Glutamatergic neuron (in vitro differentiated cells): ENCODE measurements at regions not wholly inside any gene's neighbourhood (a gene's known extent, or its start where the extent isn't known, plus 50 kb on each side); places are given as distances from the start of the nearest gene placed in this dataset.

Experiments used
- DNase-seq: peaks from one replicate; pipeline ENCODE4 v3.0.0; 2022
- H3K27ac Mint-ChIP-seq: one replicate; pipeline ENCODE4 v1.8.0; 2020; ENCODE audit warnings: mild to moderate bottlenecking, mixed read lengths, inconsistent platforms; ENCODE audit not compliant: unreplicated experiment
- H3K27me3 Mint-ChIP-seq: one replicate; pipeline ENCODE4 v1.8.0; 2020; ENCODE audit warnings: mild to moderate bottlenecking, moderate library complexity, mixed read lengths, inconsistent platforms; ENCODE audit not compliant: unreplicated experiment
- H3K36me3 Mint-ChIP-seq: one replicate; pipeline ENCODE4 v1.8.0; 2020; ENCODE audit warnings: mild to moderate bottlenecking, mixed read lengths, inconsistent platforms; ENCODE audit not compliant: unreplicated experiment
- H3K4me1 Mint-ChIP-seq: one replicate; pipeline ENCODE4 v1.8.0; 2020; ENCODE audit warnings: mild to moderate bottlenecking, low read depth, mixed read lengths, inconsistent platforms; ENCODE audit not compliant: unreplicated experiment
- H3K4me3 Mint-ChIP-seq: one replicate; pipeline ENCODE4 v1.8.0; 2020; ENCODE audit warnings: mild to moderate bottlenecking, mixed read lengths, inconsistent platforms; ENCODE audit not compliant: unreplicated experiment
- H3K9me3 Mint-ChIP-seq: one replicate; pipeline ENCODE4 v1.8.0; 2020; ENCODE audit warnings: mild to moderate bottlenecking, moderate library complexity, mixed read lengths, inconsistent platforms; ENCODE audit not compliant: unreplicated experiment
- TF ChIP-seq, protein P1 (sequence below): fragments of 200-600 bp; sonication (generic); IDR thresholded peaks from one replicate; pipeline ENCODE4 v1.5.0; 2021; ENCODE audit not compliant: partially characterized antibody, unreplicated experiment

DNA sequence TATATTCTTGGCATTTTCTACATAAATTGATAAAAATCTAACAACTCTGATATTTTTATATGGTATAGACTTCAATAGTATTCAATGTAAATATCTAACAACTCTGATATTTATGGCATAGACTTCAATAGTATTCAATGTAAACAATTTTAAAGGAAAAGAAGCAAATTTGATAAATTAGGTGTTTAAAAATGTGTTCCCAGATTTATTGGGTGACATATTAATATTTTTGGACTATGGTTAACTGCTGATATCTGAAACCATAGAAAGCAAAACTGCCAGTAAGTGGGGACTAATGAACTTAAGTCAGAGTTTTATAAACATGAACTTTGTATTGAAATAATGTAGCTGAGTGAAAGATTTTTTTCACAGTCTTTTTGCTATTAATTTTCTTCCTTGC lies 1576.0 kb upstream of the DDX18 start:
- no peak for DNase-seq
- H3K36me3 Mint-ChIP-seq: no peaks in the 10 kb centered on the region
- H3K27ac Mint-ChIP-seq: no peak overlapping the region
- peaks cover 2% of the 10 kb centered on the region for H3K9me3 Mint-ChIP-seq
- TF ChIP-seq, protein P1, sequence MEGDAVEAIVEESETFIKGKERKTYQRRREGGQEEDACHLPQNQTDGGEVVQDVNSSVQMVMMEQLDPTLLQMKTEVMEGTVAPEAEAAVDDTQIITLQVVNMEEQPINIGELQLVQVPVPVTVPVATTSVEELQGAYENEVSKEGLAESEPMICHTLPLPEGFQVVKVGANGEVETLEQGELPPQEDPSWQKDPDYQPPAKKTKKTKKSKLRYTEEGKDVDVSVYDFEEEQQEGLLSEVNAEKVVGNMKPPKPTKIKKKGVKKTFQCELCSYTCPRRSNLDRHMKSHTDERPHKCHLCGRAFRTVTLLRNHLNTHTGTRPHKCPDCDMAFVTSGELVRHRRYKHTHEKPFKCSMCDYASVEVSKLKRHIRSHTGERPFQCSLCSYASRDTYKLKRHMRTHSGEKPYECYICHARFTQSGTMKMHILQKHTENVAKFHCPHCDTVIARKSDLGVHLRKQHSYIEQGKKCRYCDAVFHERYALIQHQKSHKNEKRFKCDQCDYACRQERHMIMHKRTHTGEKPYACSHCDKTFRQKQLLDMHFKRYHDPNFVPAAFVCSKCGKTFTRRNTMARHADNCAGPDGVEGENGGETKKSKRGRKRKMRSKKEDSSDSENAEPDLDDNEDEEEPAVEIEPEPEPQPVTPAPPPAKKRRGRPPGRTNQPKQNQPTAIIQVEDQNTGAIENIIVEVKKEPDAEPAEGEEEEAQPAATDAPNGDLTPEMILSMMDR: no peak
- H3K27me3 Mint-ChIP-seq: no peaks in the 10 kb centered on the region
- H3K4me1 Mint-ChIP-seq: no peaks in the 10 kb centered on the region
- H3K4me3 Mint-ChIP-seq: no peak overlapping the region

DNA sequence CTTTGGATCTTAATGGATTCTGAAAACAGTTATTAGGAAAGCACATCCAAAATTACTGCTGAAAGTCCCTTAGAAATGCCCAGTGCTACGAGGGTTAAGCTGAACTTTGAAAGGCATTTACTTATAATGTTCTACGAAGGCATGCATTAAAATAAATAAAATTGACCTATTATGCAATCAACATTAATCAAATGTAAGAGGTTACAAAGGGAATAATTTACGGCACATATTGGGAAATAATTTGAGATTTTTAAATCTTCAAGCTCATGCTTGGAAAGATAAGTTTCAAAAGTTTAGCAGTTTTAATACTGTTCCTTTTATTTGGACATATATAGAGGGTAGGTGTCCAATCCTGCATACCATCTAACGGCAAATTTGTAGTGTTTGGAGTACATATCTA lies 1564.1 kb upstream of the DDX18 start:
- no peaks in the 10 kb centered on the region for H3K4me1 Mint-ChIP-seq
- TF ChIP-seq, protein P1: no peak
- H3K4me3 Mint-ChIP-seq: no peak overlapping the region
- no peak for DNase-seq
- H3K9me3 Mint-ChIP-seq: peaks cover 3% of the 10 kb centered on the region
- no peak overlapping the region for H3K27ac Mint-ChIP-seq
- no peaks in the 10 kb centered on the region for H3K27me3 Mint-ChIP-seq
- peaks cover 12% of the 10 kb centered on the region for H3K36me3 Mint-ChIP-seq

GRCh38 chr2:116264872-116265271 lies 1549.6 kb upstream of the DDX18 start:
- Mint-ChIP-seq H3K36me3 (peaks cover 4% of the 10 kb centered on the region), H3K4me1 (no peaks in the 10 kb centered on the region), H3K9me3 (no peaks in the 10 kb centered on the region), H3K27me3 (no peaks in the 10 kb centered on the region), H3K27ac (no peak overlapping the region), H3K4me3 (no peak overlapping the region)
- no peak for DNase-seq
- TF ChIP-seq, protein P1: no peak

GRCh38 chr2:116269040-116269439 lies 1545.5 kb upstream of the DDX18 start:
- no peaks in the 10 kb centered on the region for H3K27me3 Mint-ChIP-seq
- no peak overlapping the region for H3K4me3 Mint-ChIP-seq
- TF ChIP-seq, protein P1: no peak
- no peak overlapping the region for H3K27ac Mint-ChIP-seq
- no peaks in the 10 kb centered on the region for H3K9me3 Mint-ChIP-seq
- H3K4me1 Mint-ChIP-seq: no peaks in the 10 kb centered on the region
- no peak for DNase-seq
- H3K36me3 Mint-ChIP-seq: no peaks in the 10 kb centered on the region

GRCh38 chr2:116304328-116304727 lies 1510.2 kb upstream of the DDX18 start:
- no peaks in the 10 kb centered on the region for H3K9me3 Mint-ChIP-seq
- no peak overlapping the region for H3K27ac Mint-ChIP-seq
- H3K4me1 Mint-ChIP-seq: no peaks in the 10 kb centered on the region
- TF ChIP-seq, protein P1: no peak
- no peak overlapping the region for H3K4me3 Mint-ChIP-seq
- no peaks in the 10 kb centered on the region for H3K36me3 Mint-ChIP-seq
- no peaks in the 10 kb centered on the region for H3K27me3 Mint-ChIP-seq
- DNase-seq: no peak
